HG03064 (cell line): ENCODE measurements at regions not wholly inside any gene's neighbourhood (a gene's known extent, or its start where the extent isn't known, plus 50 kb on each side); places are given as distances from the start of the nearest gene placed in this dataset.
"Not testable (repeated sequence)": the region's sequence is repeated elsewhere in the genome, so short reads cannot be mapped to it uniquely, and the experiment has no call there.

Experiments
- ATAC-seq: cut with Tn5 transposase; IDR thresholded peaks from one replicate; pipeline ENCODE4 v1.9.1; 2021; ENCODE audit warnings: low read depth; ENCODE audit not compliant: unreplicated experiment

DNA sequence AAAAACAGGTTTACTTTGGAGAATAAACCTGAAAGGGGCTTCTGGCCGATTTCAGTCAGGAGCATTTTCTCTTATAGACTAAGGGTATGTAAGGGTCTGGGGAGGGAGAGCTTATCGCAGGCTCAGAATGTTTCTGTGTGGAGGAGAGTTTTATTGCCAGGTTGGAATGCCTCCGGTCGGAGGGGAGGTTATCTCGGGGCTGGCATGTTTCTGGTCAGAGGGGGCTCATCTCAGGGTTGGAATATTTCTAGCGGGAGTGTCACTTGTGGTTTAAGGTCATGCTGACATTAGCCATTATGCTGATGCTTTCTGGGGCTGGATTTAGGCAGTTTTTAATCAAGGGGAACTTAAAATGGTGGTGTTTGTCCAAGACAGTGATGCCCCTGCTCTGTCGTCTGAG is 333.6 kb downstream of the METTL4 start:
- no peak for ATAC-seq

GRCh38 chr18:2240311-2240705 is 331.0 kb downstream of the METTL4 start:
- ATAC-seq = no peak

GRCh38 chr18:2244641-2245040 is 326.7 kb downstream of the METTL4 start:
- no peak for ATAC-seq

- ATAC-seq = not testable (repeated sequence)
Observed at GRCh38 chr18:2247101-2247500, 324.2 kb downstream of the METTL4 start.

- no peak for ATAC-seq
Observed at GRCh38 chr18:2254977-2255376, 316.3 kb downstream of the METTL4 start.

DNA sequence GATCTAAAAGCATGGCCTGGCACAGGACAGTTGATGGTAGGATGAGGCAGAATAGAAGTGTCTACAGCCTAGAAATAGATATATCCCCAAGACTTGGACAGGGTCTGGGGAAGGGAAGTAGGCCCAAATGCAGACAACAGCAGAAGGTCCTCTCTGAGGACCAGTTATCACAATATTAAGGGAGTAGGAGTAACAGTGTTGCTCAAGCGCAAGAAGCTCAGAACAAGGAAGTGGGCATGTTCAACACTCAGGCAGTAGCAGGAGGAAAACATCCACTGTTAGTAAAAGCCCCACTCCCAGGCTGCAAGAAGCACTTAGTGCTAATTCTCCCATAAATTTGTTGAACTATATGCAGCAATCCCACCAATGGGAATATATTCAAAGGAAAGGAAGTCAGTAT is 314.7 kb downstream of the METTL4 start:
- no peak for ATAC-seq

DNA sequence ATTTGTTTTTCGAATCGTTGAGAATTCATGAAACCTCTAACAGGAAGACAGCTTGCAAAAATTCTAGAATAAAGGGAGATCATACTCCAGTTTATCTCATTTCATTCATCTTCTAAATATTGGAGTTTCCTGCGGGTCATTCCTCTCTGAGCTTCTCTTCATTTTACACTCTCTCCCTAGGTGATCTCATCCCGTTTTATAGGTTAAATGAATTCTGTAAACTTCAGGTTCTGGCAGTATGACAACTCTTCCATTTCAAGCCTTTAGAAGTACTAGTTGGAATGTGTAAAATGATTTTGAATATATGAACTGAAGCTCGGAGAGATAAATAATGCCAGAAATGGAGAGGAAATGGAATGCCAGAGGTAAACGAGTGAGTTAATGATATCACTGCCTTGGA is 312.4 kb downstream of the METTL4 start:
- no peak for ATAC-seq

GRCh38 chr18:2263303-2263890 is 307.9 kb downstream of the METTL4 start:
- no peak for ATAC-seq

DNA sequence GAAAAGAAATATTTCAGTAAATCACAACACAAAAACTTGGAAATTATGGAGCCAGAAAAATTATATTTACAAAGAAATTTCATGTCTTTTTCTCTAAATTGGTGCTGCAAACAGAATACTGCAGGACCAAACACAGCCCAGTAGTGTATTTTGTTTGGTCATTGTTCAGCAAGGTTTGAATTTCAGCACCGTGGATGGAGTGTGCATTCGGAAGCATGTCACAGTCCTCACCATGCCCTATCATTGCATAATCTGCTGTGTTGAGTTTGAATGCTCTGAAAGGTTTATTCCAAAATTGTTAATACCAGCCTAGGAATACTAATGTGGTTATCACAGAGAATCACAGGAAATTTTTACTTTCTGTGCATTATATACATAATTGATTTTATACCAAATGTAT is 296.7 kb downstream of the METTL4 start:
- ATAC-seq = no peak

DNA sequence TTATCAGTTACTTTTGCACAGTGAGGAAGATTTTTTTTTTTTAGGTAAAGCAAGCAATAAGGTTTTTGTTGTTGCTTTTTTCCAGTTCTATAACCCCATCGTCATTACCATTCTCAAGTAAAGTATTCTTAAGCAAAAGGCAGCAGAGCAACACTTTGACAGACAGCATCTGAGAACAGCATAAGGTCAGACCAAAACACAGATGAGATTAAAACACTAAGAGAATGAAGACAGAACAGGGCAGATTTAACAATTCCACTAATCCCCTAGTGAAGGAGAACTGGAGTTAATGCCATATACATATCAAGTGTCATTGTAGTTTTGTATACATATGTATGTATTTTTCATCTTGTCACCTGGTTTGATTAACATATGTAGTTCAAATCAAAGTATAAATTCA is 290.2 kb downstream of the METTL4 start:
- ATAC-seq = no peak

GRCh38 chr18:2281523-2282199 is 289.6 kb downstream of the METTL4 start:
- no peak for ATAC-seq

- ATAC-seq = no peak
Observed at GRCh38 chr18:2293109-2293839, 278.0 kb downstream of the METTL4 start.

DNA sequence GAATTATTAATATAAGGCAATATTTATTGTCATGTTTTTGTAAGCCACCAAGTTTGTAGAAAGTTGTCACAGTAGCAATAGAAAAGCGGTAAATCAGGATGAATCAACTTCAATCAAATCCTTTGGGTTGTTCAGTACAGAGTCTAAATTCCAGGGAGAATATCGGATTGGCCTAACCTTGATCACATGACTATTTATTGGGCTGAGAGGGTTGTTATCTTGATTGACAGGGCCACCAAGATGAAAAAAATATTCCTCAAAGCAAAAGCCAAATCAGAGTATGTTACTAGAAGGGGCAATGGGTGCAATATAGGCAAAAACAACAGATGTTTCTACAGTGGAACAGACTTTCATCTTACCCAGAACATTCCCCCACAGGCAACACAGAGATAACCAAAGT is 270.0 kb downstream of the METTL4 start:
- ATAC-seq = no peak

DNA sequence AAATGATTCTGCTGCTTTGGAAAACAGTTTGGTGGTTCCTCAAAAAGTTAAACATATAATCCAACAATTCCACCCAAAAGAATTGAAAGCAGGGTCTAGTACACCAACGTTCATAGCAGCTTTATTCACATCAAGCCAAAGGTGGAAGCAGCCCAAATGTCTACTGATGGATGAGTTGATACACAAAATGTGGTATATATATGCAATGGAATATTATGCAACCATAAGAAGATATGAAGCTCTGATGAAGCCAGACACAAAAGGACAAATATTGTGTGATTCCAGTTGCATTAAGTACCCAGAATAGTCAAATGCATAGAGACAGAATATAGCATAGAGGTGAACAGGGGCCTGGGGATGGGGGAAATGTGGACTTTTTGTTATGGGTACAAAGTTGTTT is 269.3 kb downstream of the METTL4 start:
- ATAC-seq = no peak

GRCh38 chr18:2302628-2303516 is 268.4 kb downstream of the METTL4 start:
- ATAC-seq = no peak

DNA sequence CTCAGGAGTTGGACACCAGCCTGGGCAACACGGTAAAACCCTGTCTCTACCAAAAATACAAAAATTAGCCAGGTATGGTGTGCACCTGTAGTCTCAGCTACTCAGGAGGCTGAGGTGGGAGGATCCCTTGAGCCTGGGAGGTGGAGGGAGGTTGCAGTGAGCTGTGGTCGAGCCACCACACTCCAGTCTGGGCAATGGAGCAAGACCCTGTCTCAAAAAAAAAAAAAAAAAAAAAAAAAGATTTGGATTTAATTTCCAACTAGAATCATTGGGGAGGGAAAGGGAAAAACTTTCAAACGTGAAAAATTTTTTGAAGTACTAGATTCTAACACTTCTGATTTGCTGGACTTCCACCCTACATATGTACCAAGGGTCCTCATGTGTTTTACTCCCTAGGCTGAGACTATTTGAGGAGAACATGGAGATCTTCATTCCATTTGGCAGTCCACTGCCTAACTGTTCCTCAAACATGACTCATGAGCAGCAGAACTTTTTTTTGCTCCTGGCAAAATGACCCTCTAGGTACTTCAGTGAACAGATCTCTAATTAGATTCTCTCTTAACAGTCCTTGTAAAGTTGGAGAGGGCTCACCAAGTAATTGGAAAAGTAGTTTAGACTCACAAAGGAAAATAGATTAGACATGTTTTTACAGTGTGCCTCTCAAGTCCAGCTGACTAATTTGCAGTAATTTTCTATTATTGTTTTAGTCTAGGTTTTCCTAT is 267.6 kb downstream of the METTL4 start:
- ATAC-seq = no peak

- no peak for ATAC-seq
Observed at GRCh38 chr18:2304378-2305175, 266.7 kb downstream of the METTL4 start.

DNA sequence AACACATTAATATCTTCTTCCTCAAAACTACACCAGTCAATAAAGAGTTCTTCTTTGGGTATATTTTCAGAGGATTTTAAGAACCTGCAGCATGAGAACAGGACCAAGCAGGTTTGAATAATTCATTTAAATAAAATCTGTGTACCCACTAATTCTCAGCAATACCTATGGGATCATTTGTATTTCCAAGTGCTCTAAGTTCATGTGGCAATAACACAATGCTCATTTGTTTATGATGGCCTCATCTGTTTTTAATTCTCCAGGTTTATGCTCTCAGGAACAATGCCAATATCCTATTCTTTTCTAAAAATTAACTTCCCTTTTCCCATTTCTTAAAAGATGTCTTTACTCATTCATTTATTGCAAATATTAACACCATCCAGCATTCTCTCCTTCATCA is 264.7 kb downstream of the METTL4 start:
- no peak for ATAC-seq

- no peak for ATAC-seq
Observed at GRCh38 chr18:2310886-2311285, 260.4 kb downstream of the METTL4 start.

GRCh38 chr18:2312440-2312839 is 258.9 kb downstream of the METTL4 start:
- ATAC-seq = no peak
